Heart left ventricle (tissue), 16 donors: ENCODE measurements at regions not wholly inside any gene's neighbourhood (a gene's known extent, or its start where the extent isn't known, plus 50 kb on each side); places are given as distances from the start of the nearest gene placed in this dataset.
A peak's percentile ranks its signal among the peaks of the same experiment; 100 is the strongest.

Source experiments
- ATAC-seq, 4 donors: fragments of 200-7000 bp; cut with Tn5 transposase; one replicate each; pipeline ENCODE4 v1.9.1; 2020 to 2022; ENCODE audit warnings: moderate library complexity in 4 of 4, mild to moderate bottlenecking in 3 of 4, moderate number of reproducible peaks in 1 of 4
- DNase-seq, 5 donors: peaks; one replicate each; pipeline ENCODE4 v3.0.0-alpha.2; 2020
- H3K27ac ChIP-seq, 12 donors: fragments of 200-600 bp; sonication (generic) in 4 of 12; one replicate each; pipeline versions ENCODE4 v1.5.0 to v1.8.0; 2016 to 2022; ENCODE audit warnings: mild to moderate bottlenecking in 2 of 12
- H3K27me3 ChIP-seq, 9 donors: fragments of 200-600 bp; sonication (generic) in 2 of 9; one replicate each; pipeline versions ENCODE4 v1.5.1 to v1.8.0; 2016 to 2022; ENCODE audit warnings: mild to moderate bottlenecking in 3 of 9
- H3K36me3 ChIP-seq, 9 donors: fragments of 200-600 bp; sonication (generic) in 2 of 9; one replicate each; pipeline versions ENCODE4 v1.5.0 to v1.8.0; 2018 to 2022; ENCODE audit warnings: mild to moderate bottlenecking in 2 of 9
- H3K4me1 ChIP-seq, 12 donors: fragments of 200-600 bp; sonication (generic) in 4 of 12; one replicate each; pipeline versions ENCODE4 v1.5.0 to v1.8.0; 2016 to 2022; ENCODE audit warnings: mild to moderate bottlenecking in 3 of 12
- H3K4me3 ChIP-seq, 12 donors: fragments of 200-600 bp; sonication (generic) in 4 of 12; one replicate each; pipeline versions ENCODE4 v1.5.0 to v1.8.0; 2017 to 2022; ENCODE audit warnings: mild to moderate bottlenecking in 9 of 12, moderate library complexity in 4 of 12
- H3K9me3 ChIP-seq, 12 donors: fragments of 200-600 bp; sonication (generic) in 4 of 12; one replicate each; pipeline versions ENCODE4 v1.5.0 to v1.8.0; 2016 to 2022; ENCODE audit warnings: mild to moderate bottlenecking in 1 of 12
- CTCF ChIP-seq, 12 donors: fragments of 200-600 bp; sonication (generic) in 4 of 12; IDR thresholded peaks; one replicate each; pipeline versions ENCODE4 v1.5.0 to v1.8.0; 2018 to 2022; ENCODE audit warnings: antibody characterized with exemption in 12 of 12, mild to moderate bottlenecking in 5 of 12
- POLR2A ChIP-seq, 2 donors: fragments of 450-650 bp; IDR thresholded peaks; one replicate each; pipeline ENCODE4 v1.6.1; 2017; ENCODE audit warnings: antibody characterized with exemption in 2 of 2, mild to moderate bottlenecking in 2 of 2, moderate library complexity in 2 of 2
- WGBS, 4 donors: extraction: QIAGEN DNeasy Blood & Tissue Kit in 2 of 4; methylation state at CpG; one replicate each; pipeline versions ENCODE4 v1.1.5 to v1.1.7; 2013 to 2018; 5-methylcytosine and 5-hydroxymethylcytosine counted together
- intact Hi-C, 10 donors: fragments of 100-400 bp; cut with DNase I; formaldehyde crosslinking; loops; one replicate each; pipeline versions ENCODE4 v1.11.1 to v1.14.2; 2022
- donor health status: ischemic (EF 13 %, LVEDD 7.1; RV severe dilation, severe dysfunction).
- donor health status: healthy with polysubstance abuse.
- donor health status: DM: no; HTN: yes; CAD: no.
- donor health status: DM: no; HTN: no; CAD: no.
- donor health status: ischemic (EF 25% LVEDD 6.9; RV normal size, moderate dysfunction).
- donor health status: ischemic (EF 25% LVEDD 5.7; RV mildly dilated, moderate dysfunction).
- donor health status: healthy.
- donor health status: DM: yes; HTN: yes; CAD: no.
- donor health status: ischemic (EF 35%, LVEDD 5.7; RV mildly dilated, moderate dysfunction).
- donor health status: nonischemic (EF 11% LVEDD 7.7; RV severe dilation, severe dysfunction).
- donor health status: DM: yes; HTN: yes; CAD: no.
- donor health status: PGD.
- donor health status: ischemic (EF 29% LVEDD 5.4; RV normal size, mild dysfunction).
- donor health status: nonischemic (EF 23%, LVEDD 6.1; RV moderate dilation, normal function).

DNA sequence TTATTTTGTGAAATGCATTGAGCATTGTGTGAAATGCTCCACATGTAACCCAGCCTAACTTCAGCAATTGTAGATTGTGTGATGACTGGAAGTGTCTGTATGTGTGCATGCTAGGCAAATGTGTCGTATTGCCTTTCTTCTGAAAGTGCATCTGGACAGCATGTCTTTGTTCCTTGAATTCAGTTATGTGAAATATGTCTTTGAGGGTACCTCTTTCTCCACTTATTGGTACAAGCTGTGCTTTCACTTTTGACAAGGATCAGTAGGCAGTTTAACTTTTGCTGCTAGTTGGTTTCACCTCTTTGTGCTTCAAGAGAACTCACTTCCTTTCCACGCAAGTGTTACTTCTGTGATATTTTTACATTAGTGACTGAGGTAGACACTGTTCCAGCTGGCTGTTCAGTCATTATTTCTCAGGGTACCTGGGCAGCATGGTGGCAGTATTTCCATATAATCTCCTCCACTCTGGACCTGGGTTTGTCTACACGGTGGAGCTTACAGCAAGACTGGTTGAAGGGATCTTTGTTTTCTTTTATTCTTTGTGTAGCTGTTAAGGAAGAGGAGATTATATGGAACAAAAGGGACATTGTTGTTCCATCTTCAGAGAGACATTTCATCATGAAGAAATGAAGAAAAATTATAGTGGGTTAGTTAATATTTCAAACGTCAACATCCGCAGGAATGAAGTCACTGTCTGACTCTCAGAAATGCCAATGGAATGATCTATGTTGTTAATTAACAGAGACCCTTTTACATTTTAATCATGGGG is 175.4 kb downstream of the UTRN start:
- DNase-seq (no peak), ATAC-seq (no peak)
- TF ChIP-seq CTCF (IDR thresholded peaks at IDR 0.05) (no peak), POLR2A (IDR thresholded peaks at IDR 0.05) (no peak)
- H3K27ac ChIP-seq, result peak overlapping the region in 1 of 12 donors; percentile 7
- no peaks in the 10 kb centered on the region for H3K9me3 ChIP-seq
- intact Hi-C loops, result no loop called here
- H3K27me3 ChIP-seq, result no peaks in the 10 kb centered on the region
- peaks cover 0 to 96% (median 90%) of the 10 kb centered on the region in 9 donors for H3K36me3 ChIP-seq
- peaks cover 0 to 11% (median 0%) of the 10 kb centered on the region in 12 donors for H3K4me1 ChIP-seq
- no peak overlapping the region for H3K4me3 ChIP-seq
- 72 to 80% (median 74%) methylated on average over 5 of the region's 5 CpGs for WGBS, 4 donors

DNA sequence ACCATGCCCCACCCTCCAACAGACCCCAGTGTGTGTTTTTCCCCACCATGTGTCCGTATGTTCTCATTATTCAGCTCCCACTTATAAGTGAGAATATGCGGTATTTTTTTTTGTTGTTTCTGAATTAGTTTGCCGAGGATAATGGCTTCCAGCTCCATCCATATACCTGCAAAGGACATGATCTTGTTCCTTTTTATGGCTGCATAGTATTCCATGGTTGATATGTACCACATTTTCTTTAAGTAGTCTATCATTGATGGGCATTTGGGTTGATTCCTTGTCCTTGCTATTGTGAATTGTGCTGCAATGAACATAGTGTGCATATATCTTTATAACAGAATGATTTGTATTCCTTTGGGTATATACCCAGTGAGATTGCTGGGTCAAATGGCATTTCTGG is 176.9 kb downstream of the UTRN start:
- Histone ChIP-seq H3K36me3 (peaks cover 0 to 100% (median 93%) of the 10 kb centered on the region in 9 donors), H3K27ac (no peak overlapping the region), H3K4me3 (no peak overlapping the region), H3K9me3 (no peaks in the 10 kb centered on the region), H3K27me3 (no peaks in the 10 kb centered on the region), H3K4me1 (peaks cover 0 to 11% (median 0%) of the 10 kb centered on the region in 12 donors)
- ATAC-seq (no peak), DNase-seq (no peak)
- intact Hi-C loops, result no loop called here
- TF ChIP-seq POLR2A (IDR thresholded peaks at IDR 0.05), result no peak
- no peak for TF ChIP-seq CTCF (IDR thresholded peaks at IDR 0.05)
- whole genome bisulfite sequencing, 4 donors, result 95 to 99% (median 98%) methylated on average over 3 of the region's 3 CpGs

- intact Hi-C loops, result no loop called here
- ATAC-seq (no peak), DNase-seq (no peak)
- TF ChIP-seq POLR2A (IDR thresholded peaks at IDR 0.05) (no peak), CTCF (IDR thresholded peaks at IDR 0.05) (no peak)
- H3K27me3 ChIP-seq, result no peaks in the 10 kb centered on the region
- H3K9me3 ChIP-seq, result no peaks in the 10 kb centered on the region
- peaks cover 0 to 8% (median 0%) of the 10 kb centered on the region in 12 donors for H3K4me1 ChIP-seq
- peaks cover 0 to 82% (median 68%) of the 10 kb centered on the region in 9 donors for H3K36me3 ChIP-seq
- 78 to 85% (median 84%) methylated on average over 2 of the region's 2 CpGs for WGBS, 4 donors
- no peak overlapping the region for H3K4me3 ChIP-seq
- peak overlapping the region in 1 of 12 donors; percentile 8 for H3K27ac ChIP-seq
These were observed 181.6 kb downstream of the UTRN start for GRCh38 chr6:144466716-144467115.

GRCh38 chr6:144467172-144467762 is 182.1 kb downstream of the UTRN start:
- no peaks in the 10 kb centered on the region for H3K9me3 ChIP-seq
- no peak for TF ChIP-seq POLR2A (IDR thresholded peaks at IDR 0.05)
- no peak for TF ChIP-seq CTCF (IDR thresholded peaks at IDR 0.05)
- peaks cover 0 to 82% (median 68%) of the 10 kb centered on the region in 9 donors for H3K36me3 ChIP-seq
- ATAC-seq (no peak), DNase-seq (no peak)
- intact Hi-C loops, result no loop called here
- no peak overlapping the region for H3K4me3 ChIP-seq
- WGBS, 4 donors, result 74 to 84% (median 79%) methylated on average over 8 of the region's 8 CpGs
- no peaks in the 10 kb centered on the region for H3K27me3 ChIP-seq
- H3K4me1 ChIP-seq, result peaks cover 0 to 8% (median 0%) of the 10 kb centered on the region in 12 donors
- H3K27ac ChIP-seq, result peak overlapping the region in 1 of 12 donors; percentile 8
